Esophagus mucosa (tissue), 1 donor: ENCODE measurements at regions not wholly inside any gene's neighbourhood (a gene's known extent, or its start where the extent isn't known, plus 50 kb on each side); places are given as distances from the start of the nearest gene placed in this dataset.
"Not testable (repeated sequence)": the region's sequence is repeated elsewhere in the genome, so short reads cannot be mapped to it uniquely, and the experiment has no call there.

Experiments
- ATAC-seq: fragments of 200-7000 bp; cut with Tn5 transposase; one replicate; pipeline ENCODE4 v1.9.1; 2020
- donor health status: DM: yes; HTN: yes; CAD: no.

DNA sequence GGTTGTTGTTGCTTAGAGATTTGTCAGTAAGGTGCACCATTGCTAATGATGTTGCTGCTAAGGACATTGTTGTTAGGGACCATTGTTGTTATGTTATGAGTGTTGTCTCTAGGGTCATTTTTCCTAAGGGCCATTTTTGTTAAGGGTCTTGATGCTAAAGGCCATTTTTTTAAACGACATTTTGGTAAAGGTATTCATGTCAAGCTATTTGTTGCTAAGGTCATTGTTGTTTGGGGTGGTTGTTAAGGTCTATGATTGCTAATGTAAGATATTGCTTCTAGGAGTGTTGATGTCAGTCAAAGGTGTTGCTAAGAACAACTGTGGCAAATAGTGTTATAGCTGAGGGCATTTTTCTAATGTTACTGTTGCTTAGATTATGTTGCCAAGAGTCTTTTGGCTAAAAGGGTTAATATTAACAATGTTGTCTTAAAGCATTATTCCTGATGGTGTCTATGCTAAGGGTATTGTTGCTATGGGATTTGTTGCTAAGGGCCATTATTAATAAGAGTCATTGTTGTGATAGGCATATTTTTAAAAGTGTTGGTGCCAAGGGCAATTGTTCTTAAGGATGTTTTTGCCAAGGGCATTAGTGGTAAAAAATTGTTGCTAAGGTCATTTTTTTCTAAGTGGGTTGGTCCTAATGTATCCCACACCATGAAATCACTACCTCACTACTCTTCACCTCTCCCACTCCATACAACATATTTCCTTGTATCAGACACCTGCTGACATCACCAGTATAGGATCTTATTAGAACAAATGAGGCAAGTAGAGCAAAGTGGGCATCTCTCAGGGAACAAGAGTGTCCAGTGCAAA is 56.2 kb downstream of the SPATA31A6 start:
- not testable (repeated sequence) for ATAC-seq

DNA sequence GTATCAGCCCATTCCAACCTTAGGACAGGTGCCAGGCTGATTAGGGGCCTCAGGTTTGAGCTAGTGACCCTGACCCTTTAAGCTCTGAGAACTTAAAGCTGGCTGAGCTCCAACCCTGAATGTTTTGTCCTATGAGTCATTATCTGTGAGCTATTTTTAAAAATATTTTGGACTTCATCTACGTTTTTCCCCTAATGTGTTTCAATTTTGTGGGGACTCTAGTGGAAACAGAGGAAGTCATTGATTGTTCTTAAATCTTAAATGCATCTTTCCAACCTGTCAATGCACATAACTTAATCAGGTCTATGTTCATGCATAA is 56.8 kb downstream of the SPATA31A6 start:
- ATAC-seq, result not testable (repeated sequence)

DNA sequence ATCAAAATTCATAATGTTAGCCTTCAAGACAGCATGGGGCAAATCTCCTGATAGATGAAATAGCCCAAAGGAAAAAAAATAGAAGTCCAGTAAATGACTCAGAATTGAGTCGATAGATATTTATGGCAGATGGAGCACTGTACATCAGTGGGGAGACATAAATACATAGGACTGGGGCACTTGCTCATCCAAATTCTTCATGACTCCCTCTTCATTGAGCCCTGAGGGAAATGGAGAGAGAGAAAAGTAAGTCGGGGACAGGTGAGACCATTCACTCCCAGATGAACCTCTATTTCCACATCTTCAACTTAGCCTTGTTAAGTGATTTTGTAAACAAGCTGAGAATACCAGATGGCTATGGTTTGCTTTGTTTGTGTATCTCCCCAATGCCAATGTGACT is 59.8 kb downstream of the SPATA31A6 start:
- ATAC-seq, result not testable (repeated sequence)

DNA sequence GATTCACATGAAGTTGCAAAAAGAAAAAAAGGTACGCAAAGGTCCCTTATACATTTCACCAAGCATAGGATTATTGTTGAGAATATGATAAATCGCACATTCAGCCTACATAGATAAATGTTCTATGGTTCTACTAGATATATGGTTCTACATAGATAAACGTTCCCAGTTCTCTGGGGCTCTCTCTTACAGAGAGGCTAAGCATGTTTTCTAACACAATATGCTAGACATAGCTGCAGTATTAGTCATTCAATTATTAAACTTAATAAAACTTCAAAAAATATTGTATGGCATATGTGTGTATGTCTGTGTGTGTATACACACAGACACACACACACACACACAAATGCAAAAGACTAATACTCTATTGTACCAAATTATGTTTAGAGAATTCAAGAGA is 60.4 kb downstream of the SPATA31A6 start:
- not testable (repeated sequence) for ATAC-seq

DNA sequence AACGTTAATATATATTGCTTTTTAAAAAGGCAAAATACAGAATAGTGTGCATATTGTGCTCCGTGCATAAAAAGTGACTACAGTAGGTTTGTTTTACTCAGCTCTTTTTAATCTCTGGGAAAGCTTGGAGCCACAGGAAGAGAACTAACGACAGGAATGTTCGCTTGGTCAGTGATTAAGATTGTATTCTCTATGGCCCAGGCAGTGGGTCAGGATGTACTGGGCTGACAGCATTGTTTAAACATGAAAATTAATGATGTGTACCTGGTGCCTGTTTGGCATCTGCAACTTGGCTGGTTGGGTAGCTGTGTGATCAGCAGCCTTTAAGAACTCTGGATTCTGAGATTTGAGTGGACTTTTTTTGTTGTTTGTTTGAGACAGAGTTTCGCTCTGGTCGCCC is 85.3 kb downstream of the SPATA31A6 start:
- not testable (repeated sequence) for ATAC-seq

DNA sequence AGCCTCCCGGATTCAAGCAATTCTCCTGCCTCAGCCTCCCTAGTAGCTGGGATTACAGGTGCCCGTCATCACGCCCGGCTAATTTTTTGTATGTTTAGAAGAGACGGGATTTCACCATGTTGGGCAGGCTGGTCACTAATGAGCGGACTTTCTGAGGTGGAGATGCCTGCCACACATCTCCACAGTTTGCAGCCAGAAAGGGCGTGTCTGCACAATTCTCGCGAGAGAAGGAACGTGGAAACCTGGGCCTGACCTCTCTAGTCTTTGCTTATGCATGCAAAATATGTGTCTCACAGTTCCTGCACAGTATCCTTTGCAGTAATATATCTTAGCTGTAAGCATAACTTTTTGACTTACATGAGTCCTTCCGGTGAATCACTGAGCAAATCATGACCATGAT is 85.7 kb downstream of the SPATA31A6 start:
- ATAC-seq, result not testable (repeated sequence)

DNA sequence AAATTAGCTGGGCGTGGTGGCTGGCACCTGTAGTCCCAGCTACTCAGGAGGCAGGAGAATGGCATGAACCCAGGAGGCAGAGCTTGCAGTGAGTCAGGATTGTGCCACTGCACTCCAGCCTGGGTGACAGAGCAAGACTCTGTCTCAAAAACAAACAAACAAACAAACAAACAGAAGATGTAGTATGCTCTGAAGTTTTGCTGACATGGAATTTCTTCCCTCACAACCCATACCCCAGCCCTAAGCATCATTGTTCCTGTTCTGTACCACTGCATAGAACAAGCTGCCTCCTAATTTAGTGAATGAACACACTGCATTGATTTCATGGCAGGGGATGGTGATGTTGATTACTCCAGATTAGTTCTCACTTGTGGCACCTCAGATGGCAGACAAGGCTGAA is 89.7 kb downstream of the SPATA31A6 start:
- ATAC-seq, result not testable (repeated sequence)

DNA sequence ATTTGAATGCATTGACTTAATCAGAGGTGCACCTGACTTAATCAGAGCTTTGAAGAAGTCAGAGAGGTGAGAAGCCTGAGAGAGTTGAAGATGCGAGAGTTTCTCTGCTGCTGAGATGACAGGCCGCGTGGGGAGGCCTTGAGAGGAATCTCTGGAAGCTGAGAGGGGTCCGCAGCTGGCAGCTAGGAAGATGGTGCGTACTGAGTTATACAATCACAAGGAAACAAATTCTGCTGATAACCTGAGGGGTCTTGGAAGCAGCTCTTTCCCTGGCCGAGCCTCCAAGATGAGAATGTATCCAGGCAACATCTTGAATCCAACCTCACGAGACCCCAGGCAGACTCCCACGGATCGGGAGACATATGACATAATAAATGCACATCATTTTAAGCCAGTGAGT is 91.7 kb downstream of the SPATA31A6 start:
- no peak for ATAC-seq

DNA sequence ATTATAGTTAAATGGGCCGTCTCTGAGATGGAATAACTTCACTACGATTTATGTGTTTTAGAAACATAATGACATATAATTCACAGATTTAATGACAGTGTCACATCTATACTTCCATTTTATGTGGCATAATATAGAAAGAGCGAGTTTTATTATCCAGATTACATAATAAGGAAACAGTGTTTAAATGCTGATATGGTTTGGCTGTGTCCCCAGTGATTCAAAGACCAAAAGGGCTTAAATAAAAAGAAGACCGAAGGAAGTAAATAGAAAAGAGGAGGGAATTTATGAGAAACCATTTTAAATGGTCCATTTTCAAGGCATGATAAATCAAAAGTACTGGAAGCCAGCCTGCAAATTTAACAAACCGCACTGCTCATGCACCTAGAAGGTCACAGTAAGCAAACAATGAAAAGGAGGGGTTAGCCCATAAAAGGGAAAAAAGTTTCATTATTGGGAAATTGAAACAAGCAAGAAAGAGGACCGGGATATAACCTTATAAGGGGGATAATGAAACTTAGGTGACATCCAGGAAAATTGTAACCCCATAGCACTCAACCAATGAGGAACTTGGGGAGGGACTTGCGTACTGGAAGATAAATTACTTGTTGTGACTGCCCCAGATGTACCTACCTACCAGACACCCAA is 99.2 kb downstream of the SPATA31A6 start:
- not testable (repeated sequence) for ATAC-seq

DNA sequence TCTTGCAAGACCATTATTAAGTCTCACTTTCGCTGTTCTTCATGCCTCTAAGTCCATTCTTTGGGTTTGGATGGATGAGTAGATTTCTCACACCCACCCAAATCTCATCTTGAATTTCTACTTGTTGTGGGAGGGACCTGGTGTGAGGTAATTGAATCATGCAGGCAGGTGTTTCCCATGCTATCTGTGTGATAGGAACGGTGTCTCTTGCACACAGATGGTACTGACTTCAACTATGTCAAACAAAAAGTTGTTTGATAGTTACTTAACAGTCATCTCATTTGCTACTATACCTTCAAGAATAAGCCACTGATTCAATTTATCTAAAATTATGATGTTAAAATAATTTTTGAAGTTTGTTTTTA is 99.7 kb downstream of the SPATA31A6 start:
- not testable (repeated sequence) for ATAC-seq

DNA sequence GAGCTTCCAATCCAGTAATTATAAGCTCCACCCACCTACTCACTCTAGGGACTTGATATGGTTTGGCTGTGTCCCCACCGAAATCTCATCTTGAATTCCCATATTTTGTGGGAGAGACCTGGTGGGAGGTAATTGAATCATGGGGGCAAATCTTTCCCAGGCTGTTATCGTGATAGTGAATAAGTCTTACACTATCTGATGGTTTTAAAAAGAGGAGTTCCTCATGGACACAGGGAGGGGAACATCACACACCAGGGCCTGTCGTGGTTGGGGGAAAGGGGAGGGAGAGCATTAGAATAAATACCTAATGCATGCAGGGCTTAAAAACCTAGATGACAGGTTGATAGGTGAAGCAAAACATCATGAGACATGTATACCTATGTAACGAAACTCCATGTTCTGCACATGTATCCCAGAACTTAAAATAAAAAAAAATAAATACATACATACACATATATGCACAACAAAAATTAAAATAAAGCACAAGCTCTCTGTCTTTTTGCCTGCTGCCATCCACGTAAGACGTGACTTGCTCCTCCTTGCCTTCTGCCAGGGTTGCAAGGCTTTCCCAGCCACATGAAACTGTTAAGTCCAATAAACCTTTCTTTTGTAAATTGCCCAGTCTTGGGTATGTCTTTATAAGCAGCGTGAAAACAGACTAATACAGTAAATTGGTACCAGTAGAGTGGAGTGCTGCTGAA is 102.8 kb downstream of the SPATA31A6 start:
- ATAC-seq, result not testable (repeated sequence)

DNA sequence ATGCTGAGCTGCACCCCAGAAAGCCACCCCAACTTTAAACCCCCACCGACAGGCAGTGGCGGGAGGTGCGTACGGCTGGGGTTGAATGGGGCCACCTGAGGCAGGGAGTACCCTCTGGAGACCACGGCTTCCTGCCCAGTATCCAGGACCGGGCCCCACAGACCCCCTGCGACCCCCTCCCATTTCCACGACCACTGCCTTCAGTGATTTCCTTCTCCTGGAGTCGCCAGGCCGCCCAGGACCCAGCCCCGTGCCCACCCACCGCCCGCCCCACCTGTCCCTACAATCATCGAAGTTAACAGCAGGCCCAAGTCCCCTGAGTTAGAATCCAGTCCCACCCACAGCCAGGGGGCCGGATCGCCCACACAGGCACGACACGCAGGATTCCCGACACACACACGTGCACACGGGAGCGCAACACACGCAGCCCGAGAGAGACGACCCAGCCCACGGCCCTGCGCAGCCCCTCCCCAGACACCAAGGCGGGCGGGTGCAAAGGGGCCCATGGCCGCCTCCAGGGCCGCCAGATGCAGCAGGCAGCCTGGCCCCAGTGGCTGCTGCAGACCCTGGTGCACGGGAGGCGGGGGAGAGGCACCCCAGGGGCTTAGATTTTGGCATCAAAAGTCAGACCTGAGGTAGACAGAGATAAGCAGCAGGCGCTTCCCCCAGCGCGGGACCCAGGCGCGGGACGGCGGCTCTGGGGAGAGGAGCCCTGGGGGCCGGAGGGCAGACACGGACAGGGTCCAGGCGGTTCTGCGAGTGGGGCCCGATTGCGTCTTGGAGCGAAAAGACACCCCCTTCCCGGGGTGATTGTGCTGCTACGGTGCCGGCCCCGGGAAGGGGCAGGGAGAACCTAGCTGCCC is 104.8 kb downstream of the SPATA31A6 start:
- ATAC-seq, result peak; percentile 54

DNA sequence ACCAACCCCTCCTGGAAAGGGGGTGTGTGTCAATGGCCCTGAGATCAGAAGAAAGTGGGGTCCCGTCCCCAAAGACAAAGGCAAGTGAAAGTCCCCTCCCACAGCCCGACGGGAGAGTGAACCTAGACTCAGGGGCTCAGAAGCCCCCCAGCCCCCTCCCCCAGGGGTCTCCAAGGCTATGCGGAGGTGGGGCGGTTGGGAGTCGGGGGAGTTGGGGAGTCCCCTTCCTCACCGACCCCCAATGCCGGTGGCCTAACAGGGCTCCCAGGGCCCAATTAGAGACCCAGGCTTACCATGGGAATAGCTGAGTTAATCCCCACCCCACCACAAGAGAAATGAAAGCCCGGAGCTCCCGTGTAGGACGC is 105.4 kb downstream of the SPATA31A6 start:
- not testable (repeated sequence) for ATAC-seq

DNA sequence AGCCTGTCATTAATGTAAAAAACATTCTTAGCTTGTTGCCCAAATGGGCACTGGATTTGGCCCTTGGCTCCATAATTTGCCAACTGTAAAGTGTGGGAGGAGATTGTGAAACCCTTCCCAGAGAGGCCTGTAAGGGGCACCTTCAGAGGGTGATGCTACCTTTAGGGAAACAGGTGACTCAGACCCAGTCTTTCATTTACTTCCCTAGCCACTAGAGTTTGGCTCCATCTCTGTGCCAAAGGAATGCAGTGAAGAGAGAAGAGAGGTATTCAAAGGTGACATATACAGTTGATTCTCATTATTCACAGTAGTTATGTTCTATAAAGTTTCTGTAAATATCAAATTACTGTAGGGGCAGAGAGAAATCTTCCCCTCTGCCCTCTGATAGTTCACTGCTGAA is 116.7 kb downstream of the SPATA31A6 start:
- ATAC-seq, result not testable (repeated sequence)

DNA sequence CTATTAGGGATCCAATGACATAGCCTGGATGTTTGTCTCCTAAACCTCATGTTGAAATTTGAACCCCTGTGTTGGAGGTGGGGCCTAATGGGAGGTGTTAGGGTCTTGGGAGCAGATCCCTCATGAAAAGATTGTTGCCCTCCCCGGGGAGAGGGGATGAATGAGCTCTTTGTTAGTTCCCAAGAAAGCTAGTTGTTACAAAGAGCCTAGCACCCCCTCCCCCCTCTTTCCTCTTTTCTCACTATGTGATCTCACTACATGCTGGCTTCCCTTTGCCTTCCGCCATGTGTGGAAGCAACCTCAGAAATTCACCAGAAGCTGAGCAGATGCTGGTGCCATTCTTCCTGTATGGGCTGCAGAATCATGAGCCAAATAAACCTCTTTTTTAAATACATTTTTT is 123.2 kb downstream of the SPATA31A6 start:
- not testable (repeated sequence) for ATAC-seq

DNA sequence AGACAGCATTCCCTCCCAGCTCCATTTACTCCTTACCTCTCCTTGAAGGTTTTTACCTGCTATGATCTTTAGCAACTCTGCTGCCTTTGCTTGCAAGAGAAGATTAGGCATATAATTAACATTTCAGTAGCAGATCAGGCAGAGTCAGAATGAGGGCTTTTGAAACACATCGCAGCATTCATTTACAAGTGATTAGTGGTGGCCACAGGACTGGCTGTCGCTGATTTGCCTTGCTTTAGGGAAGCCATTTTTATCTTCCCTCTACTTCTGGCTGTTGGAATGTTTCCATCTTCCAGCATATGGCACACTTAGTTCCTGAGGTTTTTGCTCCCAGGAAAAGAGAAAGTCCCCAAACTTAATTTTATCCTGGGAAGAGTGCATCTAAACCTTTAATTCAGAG is 124.0 kb downstream of the SPATA31A6 start:
- ATAC-seq, result not testable (repeated sequence)

DNA sequence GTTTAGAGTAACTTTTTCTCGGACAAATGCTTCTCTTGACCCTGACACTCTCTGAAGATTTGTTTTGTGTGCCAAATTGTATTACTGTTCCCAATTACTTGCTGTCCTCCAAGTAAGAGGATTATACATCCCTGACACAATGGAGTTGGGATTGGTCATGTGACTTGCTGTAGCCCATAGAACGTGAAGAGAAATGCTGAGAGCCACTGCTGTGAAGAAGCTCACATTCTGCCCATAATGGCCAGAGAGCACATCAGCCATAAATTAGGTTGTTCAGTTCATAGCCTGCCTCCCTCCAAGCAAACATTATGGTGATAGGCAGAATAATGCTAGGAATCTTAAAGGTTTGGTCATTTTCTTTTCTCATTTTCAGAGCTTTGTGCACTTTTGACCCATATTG is 127.5 kb downstream of the SPATA31A6 start:
- not testable (repeated sequence) for ATAC-seq

DNA sequence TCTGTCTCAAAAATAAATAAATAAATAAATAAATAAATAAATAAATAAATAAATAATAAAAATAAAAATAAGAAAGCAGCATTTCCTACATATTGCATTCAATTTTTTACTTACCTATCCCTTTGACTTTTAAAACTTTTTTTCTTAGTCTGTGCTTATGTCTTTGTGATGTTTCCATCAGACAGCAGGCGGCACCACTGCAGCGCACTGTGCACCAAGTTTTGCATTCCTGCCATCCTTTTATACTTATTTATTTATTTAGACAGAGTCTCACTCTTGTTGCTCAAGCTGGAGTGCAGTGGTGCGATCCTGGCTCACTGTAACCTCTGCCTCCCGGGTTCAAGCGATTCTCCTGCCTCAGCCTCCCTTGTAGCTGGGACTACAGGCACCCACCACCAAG is 132.6 kb downstream of the SPATA31A6 start:
- not testable (repeated sequence) for ATAC-seq

DNA sequence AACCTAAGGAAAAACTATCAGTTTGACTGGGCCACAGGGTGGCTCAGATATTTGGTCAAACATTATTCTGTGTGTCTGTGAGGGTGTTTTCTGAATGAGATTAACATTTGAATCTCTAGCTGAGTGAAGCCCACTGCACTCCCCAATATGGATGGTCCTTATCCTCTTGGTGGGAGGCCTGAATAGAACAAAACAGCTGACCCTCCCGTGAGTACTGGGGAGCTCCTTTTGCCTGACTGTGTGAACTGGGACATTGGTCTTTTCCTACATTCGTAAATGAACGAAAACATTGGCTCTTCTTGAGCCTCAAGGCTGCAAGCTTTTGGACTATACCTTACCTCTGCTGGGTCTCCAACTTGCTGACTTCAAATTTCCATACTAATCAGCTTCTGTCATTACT is 134.2 kb downstream of the SPATA31A6 start:
- not testable (repeated sequence) for ATAC-seq

DNA sequence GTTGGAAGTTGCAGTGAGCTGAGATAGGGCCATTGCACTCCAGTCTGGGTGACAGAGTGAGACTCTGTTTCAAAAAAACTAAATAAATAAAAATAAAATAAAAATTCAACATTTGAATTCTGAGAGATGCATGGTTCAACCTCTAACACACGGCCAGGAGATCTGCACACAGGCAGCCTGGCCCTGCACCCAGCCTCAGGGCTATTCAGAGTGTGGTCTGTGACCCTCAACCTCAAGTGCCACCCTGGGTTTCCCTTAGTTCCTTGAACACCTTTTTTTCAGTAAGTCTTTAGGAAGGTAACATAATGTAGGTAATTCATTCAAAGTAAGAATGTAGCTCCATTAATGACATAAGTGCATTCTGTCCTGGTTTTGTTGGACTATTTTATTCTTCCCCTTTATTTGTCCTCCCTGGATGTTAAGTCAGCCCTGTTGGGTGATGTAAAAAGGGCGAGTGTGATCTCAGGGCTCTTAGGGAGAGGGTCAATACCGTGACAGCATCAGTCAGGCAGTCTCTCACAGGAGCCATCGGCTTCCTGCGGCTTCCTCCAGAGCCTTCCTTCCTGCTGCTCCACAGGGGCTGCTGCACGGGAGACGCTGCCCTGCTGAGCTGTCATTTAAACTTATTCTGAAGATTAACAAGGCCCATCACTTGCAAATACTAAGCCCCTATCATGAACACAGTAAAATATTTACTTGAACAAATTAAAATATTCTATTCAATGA is 139.8 kb downstream of the SPATA31A6 start:
- not testable (repeated sequence) for ATAC-seq

DNA sequence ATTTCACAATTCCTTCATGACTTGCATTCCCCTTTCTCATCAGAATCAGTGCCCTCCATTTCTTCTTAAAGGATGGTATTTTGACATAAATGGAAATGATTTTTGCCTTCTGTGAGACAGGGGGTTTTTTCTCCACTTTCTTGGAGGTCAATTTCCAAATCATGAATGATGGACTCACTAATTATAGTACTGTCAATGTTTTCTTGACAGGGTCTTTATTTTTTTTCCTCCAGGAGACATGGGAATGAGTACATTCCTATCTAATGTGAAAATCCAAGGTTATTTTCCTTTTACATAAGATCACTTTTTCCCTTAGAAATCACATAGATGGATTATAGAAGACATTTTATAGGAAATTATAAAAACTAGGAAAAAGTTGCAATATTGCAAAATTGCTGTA is 141.7 kb downstream of the SPATA31A6 start:
- not testable (repeated sequence) for ATAC-seq

DNA sequence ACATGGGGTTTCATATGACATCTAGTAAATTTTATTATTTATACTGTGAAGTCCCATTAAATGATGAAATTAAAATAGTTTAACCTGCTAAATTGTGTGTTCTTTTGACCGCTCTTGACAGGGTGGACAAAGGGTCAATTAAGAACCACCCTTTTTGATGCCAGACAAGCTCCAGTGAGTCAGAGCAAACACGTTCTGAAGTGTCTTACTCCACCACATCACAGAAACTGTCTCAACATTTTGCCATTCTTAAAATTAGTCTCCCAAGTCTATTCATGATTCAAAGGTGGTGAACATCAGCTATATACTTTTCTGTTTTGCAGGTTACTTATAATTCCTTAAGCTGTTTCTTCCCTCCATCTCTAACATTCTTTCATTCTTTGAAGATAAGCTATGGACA is 142.1 kb downstream of the SPATA31A6 start:
- ATAC-seq, result not testable (repeated sequence)
